ENCODE measurements at regions not wholly inside any gene's neighbourhood (a gene's known extent, or its start where the extent isn't known, plus 50 kb on each side); places are given as distances from the start of the nearest gene placed in this dataset.

GRCh38 chr10:131737543-131738395 is 163.0 kb upstream of the PPP2R2D start:
- TF ChIP-seq POLR2A (IDR thresholded peaks at IDR 0.05), result no peak
- no peak for TF ChIP-seq CTCF (IDR thresholded peaks at IDR 0.05)
- TF ChIP-seq EP300 (IDR thresholded peaks at IDR 0.05), result no peak

Measured in gastroesophageal sphincter (tissue), 3 donors.